Activated CD8-positive, alpha-beta T cell treated with anti-CD3 and anti-CD28 coated beads for 36 hours (primary cell): ENCODE measurements at regions not wholly inside any gene's neighbourhood (a gene's known extent, or its start where the extent isn't known, plus 50 kb on each side); places are given as distances from the start of the nearest gene placed in this dataset.
"Not testable (repeated sequence)": the region's sequence is repeated elsewhere in the genome, so short reads cannot be mapped to it uniquely, and the experiment has no call there.

Experiments
- ATAC-seq: fragments of 200-7000 bp; cut with Tn5 transposase; one replicate; pipeline ENCODE4 v1.10.0; 2021; ENCODE audit warnings: mild to moderate bottlenecking, moderate library complexity
- CTCF ChIA-PET: fragments of 350-600 bp; sonication (Branson Sonifier 250); formaldehyde crosslinking; loops from one replicate; lab custom pipeline; 2021; ENCODE audit warnings: antibody characterized with exemption; lab: Charles Lee
- POLR2A ChIA-PET: fragments of 350-600 bp; sonication (Branson Sonifier 250); formaldehyde crosslinking; loops from one replicate; lab custom pipeline; 2021; ENCODE audit warnings: antibody characterized with exemption; lab: Charles Lee
- DNase-seq: peaks from one replicate; pipeline ENCODE4 v3.0.0-alpha.2; 2020
- H3K27ac Mint-ChIP-seq: one replicate; pipeline ENCODE4 v1.8.0; 2021; ENCODE audit warnings: mild to moderate bottlenecking, mixed read lengths
- H3K27me3 Mint-ChIP-seq: one replicate; pipeline ENCODE4 v1.8.0; 2021; ENCODE audit warnings: mixed read lengths
- H3K36me3 Mint-ChIP-seq: one replicate; pipeline ENCODE4 v1.8.0; 2021; ENCODE audit warnings: low read depth, mixed read lengths
- H3K4me1 Mint-ChIP-seq: one replicate; pipeline ENCODE4 v1.8.0; 2021; ENCODE audit warnings: low read depth, mixed read lengths
- H3K4me3 Mint-ChIP-seq: one replicate; pipeline ENCODE4 v1.8.0; 2021; ENCODE audit warnings: mild to moderate bottlenecking, moderate library complexity, mixed read lengths
- H3K9me3 Mint-ChIP-seq: one replicate; pipeline ENCODE4 v1.8.0; 2021; ENCODE audit warnings: mixed read lengths
- CTCF ChIP-seq: fragments of 200-600 bp; IDR thresholded peaks from one replicate; pipeline ENCODE4 v1.8.0; 2022; ENCODE audit warnings: antibody characterized with exemption, mild to moderate bottlenecking
- intact Hi-C: fragments of 100-400 bp; cut with micrococcal nuclease; formaldehyde crosslinking; loops from one replicate; pipeline ENCODE4 v1.10.0; 2022

GRCh38 chr21:9780441-9780937 lies 740.9 kb upstream of the TPTE start:
- POLR2A ChIA-PET: no interaction called here
- CTCF ChIA-PET: no interaction called here
- H3K27me3 Mint-ChIP-seq: no peaks in the 10 kb centered on the region
- ATAC-seq (no peak), DNase-seq (no peak)
- H3K4me3 Mint-ChIP-seq: no peak overlapping the region
- H3K36me3 Mint-ChIP-seq: no peaks in the 10 kb centered on the region
- TF ChIP-seq CTCF: no peak
- H3K9me3 Mint-ChIP-seq: peaks cover 40% of the 10 kb centered on the region
- H3K4me1 Mint-ChIP-seq: no peaks in the 10 kb centered on the region
- no peak overlapping the region for H3K27ac Mint-ChIP-seq
- intact Hi-C loops: no loop called here

GRCh38 chr21:9783587-9783986 lies 737.8 kb upstream of the TPTE start:
- POLR2A ChIA-PET, DNase-seq, H3K4me1 Mint-ChIP-seq, H3K27ac Mint-ChIP-seq, H3K36me3 Mint-ChIP-seq, ATAC-seq, intact Hi-C loops, H3K4me3 Mint-ChIP-seq, CTCF ChIA-PET, H3K27me3 Mint-ChIP-seq: not testable (repeated sequence)
- peaks cover 41% of the 10 kb centered on the region for H3K9me3 Mint-ChIP-seq

- H3K36me3 Mint-ChIP-seq, H3K4me1 Mint-ChIP-seq, DNase-seq, H3K27me3 Mint-ChIP-seq, CTCF ChIA-PET, H3K4me3 Mint-ChIP-seq, POLR2A ChIA-PET, intact Hi-C loops, ATAC-seq, H3K27ac Mint-ChIP-seq: not testable (repeated sequence)
- peaks cover 43% of the 10 kb centered on the region for H3K9me3 Mint-ChIP-seq
These were observed 737.2 kb upstream of the TPTE start for GRCh38 chr21:9784201-9784600.

GRCh38 chr21:9786092-9786491 lies 735.3 kb upstream of the TPTE start:
- H3K27me3 Mint-ChIP-seq, H3K4me1 Mint-ChIP-seq, ATAC-seq, DNase-seq, H3K27ac Mint-ChIP-seq, H3K4me3 Mint-ChIP-seq, POLR2A ChIA-PET, CTCF ChIA-PET, intact Hi-C loops, H3K36me3 Mint-ChIP-seq: not testable (repeated sequence)
- H3K9me3 Mint-ChIP-seq: peaks cover 46% of the 10 kb centered on the region

- H3K36me3 Mint-ChIP-seq, H3K27ac Mint-ChIP-seq, CTCF ChIA-PET, POLR2A ChIA-PET, DNase-seq, H3K27me3 Mint-ChIP-seq, H3K4me3 Mint-ChIP-seq, intact Hi-C loops, ATAC-seq, H3K4me1 Mint-ChIP-seq: not testable (repeated sequence)
- H3K9me3 Mint-ChIP-seq: peaks cover 42% of the 10 kb centered on the region
These were observed 733.1 kb upstream of the TPTE start for GRCh38 chr21:9788281-9788680.

GRCh38 chr21:9790354-9790753 lies 731.0 kb upstream of the TPTE start:
- POLR2A ChIA-PET, ATAC-seq, H3K27ac Mint-ChIP-seq, H3K27me3 Mint-ChIP-seq, H3K36me3 Mint-ChIP-seq, DNase-seq, CTCF ChIA-PET, H3K4me3 Mint-ChIP-seq, H3K4me1 Mint-ChIP-seq, intact Hi-C loops: not testable (repeated sequence)
- H3K9me3 Mint-ChIP-seq: peaks cover 38% of the 10 kb centered on the region

- H3K4me1 Mint-ChIP-seq, CTCF ChIA-PET, H3K36me3 Mint-ChIP-seq, intact Hi-C loops, ATAC-seq, H3K4me3 Mint-ChIP-seq, H3K27me3 Mint-ChIP-seq, POLR2A ChIA-PET, H3K27ac Mint-ChIP-seq, DNase-seq: not testable (repeated sequence)
- H3K9me3 Mint-ChIP-seq: peaks cover 35% of the 10 kb centered on the region
These were observed 729.9 kb upstream of the TPTE start for GRCh38 chr21:9791453-9791852.

GRCh38 chr21:9795291-9795690 lies 726.1 kb upstream of the TPTE start:
- H3K27me3 Mint-ChIP-seq, H3K27ac Mint-ChIP-seq, POLR2A ChIA-PET, H3K4me3 Mint-ChIP-seq, H3K36me3 Mint-ChIP-seq, CTCF ChIA-PET, DNase-seq, intact Hi-C loops, ATAC-seq, H3K4me1 Mint-ChIP-seq: not testable (repeated sequence)
- H3K9me3 Mint-ChIP-seq: peaks cover 22% of the 10 kb centered on the region

- H3K4me3 Mint-ChIP-seq, CTCF ChIA-PET, POLR2A ChIA-PET, H3K4me1 Mint-ChIP-seq, H3K36me3 Mint-ChIP-seq, intact Hi-C loops, H3K27ac Mint-ChIP-seq, DNase-seq, ATAC-seq, H3K27me3 Mint-ChIP-seq: not testable (repeated sequence)
- peaks cover 22% of the 10 kb centered on the region for H3K9me3 Mint-ChIP-seq
These were observed 725.1 kb upstream of the TPTE start for GRCh38 chr21:9796293-9796692.

- ATAC-seq, H3K27me3 Mint-ChIP-seq, H3K36me3 Mint-ChIP-seq, CTCF ChIA-PET, intact Hi-C loops, DNase-seq, H3K9me3 Mint-ChIP-seq, H3K4me3 Mint-ChIP-seq, H3K4me1 Mint-ChIP-seq, H3K27ac Mint-ChIP-seq, POLR2A ChIA-PET: not testable (repeated sequence)
These were observed 713.7 kb upstream of the TPTE start for GRCh38 chr21:9807675-9808074.

- CTCF ChIA-PET, intact Hi-C loops, H3K27ac Mint-ChIP-seq, POLR2A ChIA-PET, H3K36me3 Mint-ChIP-seq, H3K27me3 Mint-ChIP-seq, H3K4me3 Mint-ChIP-seq, H3K9me3 Mint-ChIP-seq, DNase-seq, H3K4me1 Mint-ChIP-seq, ATAC-seq: not testable (repeated sequence)
These were observed 710.0 kb upstream of the TPTE start for GRCh38 chr21:9811223-9812004.
